Uterus (tissue), 2 donors: ENCODE measurements at regions not wholly inside any gene's neighbourhood (a gene's known extent, or its start where the extent isn't known, plus 50 kb on each side); places are given as distances from the start of the nearest gene placed in this dataset.

Source experiments
- CTCF ChIP-seq, 4 experiments: fragments of 200-600 bp in 2 of 4; fragments of 450-650 bp in 2 of 4; sonication (generic) in 2 of 4; IDR thresholded peaks; one replicate each; pipeline ENCODE4 v1.5.1; 2016 to 2019; ENCODE audit warnings: antibody characterized with exemption in 4 of 4, mild to moderate bottlenecking in 2 of 4, moderate library complexity in 1 of 4
- POLR2A ChIP-seq, 2 donors: fragments of 450-650 bp; IDR thresholded peaks; one replicate each; pipeline ENCODE4 v1.6.1; 2016; ENCODE audit warnings: antibody characterized with exemption in 2 of 2, mild to moderate bottlenecking in 1 of 2, moderate library complexity in 1 of 2

- TF ChIP-seq CTCF (IDR thresholded peaks at IDR 0.05) = no peak
- TF ChIP-seq POLR2A (IDR thresholded peaks at IDR 0.05) = no peak
These were observed 75.8 kb upstream of the OSTN start for GRCh38 chr3:191123231-191123630.
